Activated effector memory CD4-positive, alpha-beta T cell treated with anti-CD3 and anti-CD28 coated beads, Interleukin-2, amount 50 U/mL, for 16 hours (primary cell): ENCODE measurements at regions not wholly inside any gene's neighbourhood (a gene's known extent, or its start where the extent isn't known, plus 50 kb on each side); places are given as distances from the start of the nearest gene placed in this dataset.

Experiments used
- DNase-seq: peaks from one replicate; pipeline ENCODE4 v3.0.0-alpha.2; 2020

- DNase-seq = no peak
Observed at GRCh38 chr5:164748861-164749260, 1243.4 kb downstream of the MAT2B start.

- DNase-seq = no peak
Observed at GRCh38 chr5:164753434-164753833, 1248.0 kb downstream of the MAT2B start.

- DNase-seq = no peak
Observed at GRCh38 chr5:164763206-164763605, 1257.8 kb downstream of the MAT2B start.

- no peak for DNase-seq
Observed at GRCh38 chr5:164772122-164772521, 1266.7 kb downstream of the MAT2B start.

- DNase-seq = no peak
Observed at GRCh38 chr5:164784230-164784629, 1278.8 kb downstream of the MAT2B start.

- DNase-seq = no peak
Observed at GRCh38 chr5:164798110-164798509, 1292.7 kb downstream of the MAT2B start.

GRCh38 chr5:164799391-164799790 lies 1294.0 kb downstream of the MAT2B start:
- DNase-seq = no peak

GRCh38 chr5:164801910-164802309 lies 1296.5 kb downstream of the MAT2B start:
- no peak for DNase-seq

GRCh38 chr5:164809821-164810220 lies 1304.4 kb downstream of the MAT2B start:
- no peak for DNase-seq

- DNase-seq = no peak
Observed at GRCh38 chr5:164818445-164818844, 1313.0 kb downstream of the MAT2B start.

GRCh38 chr5:164824671-164825070 lies 1319.3 kb downstream of the MAT2B start:
- no peak for DNase-seq

- no peak for DNase-seq
Observed at GRCh38 chr5:164832516-164832915, 1327.1 kb downstream of the MAT2B start.

GRCh38 chr5:164844348-164844747 lies 1338.9 kb downstream of the MAT2B start:
- no peak for DNase-seq

GRCh38 chr5:164860896-164861295 lies 1355.5 kb downstream of the MAT2B start:
- no peak for DNase-seq

GRCh38 chr5:164861610-164862009 lies 1356.2 kb downstream of the MAT2B start:
- no peak for DNase-seq

GRCh38 chr5:164868761-164869160 lies 1363.3 kb downstream of the MAT2B start:
- DNase-seq = no peak

- DNase-seq = no peak
Observed at GRCh38 chr5:164869325-164869724, 1363.9 kb downstream of the MAT2B start.

GRCh38 chr5:164876793-164877192 lies 1371.4 kb downstream of the MAT2B start:
- DNase-seq = no peak

- no peak for DNase-seq
Observed at GRCh38 chr5:164881442-164881841, 1376.0 kb downstream of the MAT2B start.

GRCh38 chr5:164885179-164885578 lies 1379.8 kb downstream of the MAT2B start:
- DNase-seq = no peak

GRCh38 chr5:164893071-164893470 lies 1387.7 kb downstream of the MAT2B start:
- no peak for DNase-seq

GRCh38 chr5:164898705-164899104 lies 1393.3 kb downstream of the MAT2B start:
- no peak for DNase-seq

- no peak for DNase-seq
Observed at GRCh38 chr5:164909673-164910072, 1404.3 kb downstream of the MAT2B start.

GRCh38 chr5:164921722-164922121 lies 1416.3 kb downstream of the MAT2B start:
- DNase-seq = no peak

- no peak for DNase-seq
Observed at GRCh38 chr5:164934039-164934438, 1428.6 kb downstream of the MAT2B start.

- no peak for DNase-seq
Observed at GRCh38 chr5:164934561-164934960, 1429.1 kb downstream of the MAT2B start.
